Esophagus squamous epithelium (tissue), 5 donors: ENCODE measurements at regions not wholly inside any gene's neighbourhood (a gene's known extent, or its start where the extent isn't known, plus 50 kb on each side); places are given as distances from the start of the nearest gene placed in this dataset.

Experiments used
- DNase-seq: peaks from one replicate; lab custom pipeline; 2025; lab: John Stamatoyannopoulos, UW
- H3K27ac ChIP-seq, 4 donors: fragments of 200-600 bp; sonication (generic); one replicate each; pipeline ENCODE4 v1.5.1; 2016 to 2019; ENCODE audit warnings: mild to moderate bottlenecking in 1 of 4
- H3K27me3 ChIP-seq, 4 donors: fragments of 200-600 bp; sonication (generic); 1 replicate in 3 of 4; 2 replicates in 1 of 4; pipeline versions ENCODE4 v1.5.1 to v1.6.0; 2017 to 2021; ENCODE audit warnings: antibody characterized with exemption in 1 of 4
- H3K36me3 ChIP-seq, 3 donors: fragments of 200-600 bp; sonication (generic); one replicate each; pipeline ENCODE4 v1.5.1; 2016 to 2019
- H3K4me1 ChIP-seq, 3 donors: fragments of 200-600 bp; sonication (generic); one replicate each; pipeline ENCODE4 v1.5.1; 2017 to 2019
- H3K4me3 ChIP-seq, 4 donors: fragments of 200-600 bp; sonication (generic); 1 replicate in 3 of 4; 2 replicates in 1 of 4; pipeline ENCODE4 v1.5.1; 2016 to 2019; ENCODE audit warnings: mild to moderate bottlenecking in 2 of 4, moderate library complexity in 1 of 4
- H3K9me3 ChIP-seq, 3 donors: fragments of 200-600 bp; sonication (generic); one replicate each; pipeline ENCODE4 v1.5.1; 2016 to 2019
- POLR2A ChIP-seq, 4 donors: fragments of 450-650 bp; IDR thresholded peaks; one replicate each; pipeline ENCODE4 v1.6.1; 2017; ENCODE audit warnings: antibody characterized with exemption in 4 of 4, mild to moderate bottlenecking in 4 of 4, moderate library complexity in 3 of 4
- WGBS, 2 donors: methylation state at CpG; one replicate each; pipeline ENCODE4 v1.1.5; 2018; 5-methylcytosine and 5-hydroxymethylcytosine counted together
- intact Hi-C: fragments of 100-400 bp; cut with DNase I; formaldehyde crosslinking; loops from one replicate; pipeline ENCODE4 v1.15.0; 2022
- TF ChIP-seq, protein P1 (sequence below), 6 experiments: fragments of 450-650 bp in 4 of 6; fragments of 200-600 bp in 2 of 6; sonication (generic) in 2 of 6; IDR thresholded peaks; one replicate each; pipeline ENCODE4 v1.5.1; 2016 to 2019; ENCODE audit warnings: antibody characterized with exemption in 6 of 6, mild to moderate bottlenecking in 4 of 6, moderate library complexity in 4 of 6
- donor health status: DM: yes; HTN: yes; CAD: no.

DNA sequence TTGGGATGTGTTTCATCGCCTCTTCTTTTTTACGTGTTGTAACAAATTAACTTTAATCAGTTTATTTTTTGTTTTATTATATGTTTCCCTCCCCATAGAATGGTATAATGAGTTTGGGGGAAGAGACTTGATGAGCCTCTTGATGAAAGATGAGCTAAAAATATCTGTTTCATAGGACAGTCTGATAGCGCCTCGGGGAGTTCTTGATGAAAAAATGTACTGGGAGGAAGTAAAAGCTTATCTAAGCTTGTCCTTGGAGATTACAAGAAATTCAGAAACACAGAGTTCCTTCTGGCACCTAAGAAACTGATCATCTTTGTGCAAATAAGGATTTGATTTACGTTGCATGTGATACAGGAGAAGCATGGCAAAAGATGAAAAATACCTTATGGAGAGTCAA is 350.2 kb upstream of the CDH8 start:
- H3K9me3 ChIP-seq, result no peaks in the 10 kb centered on the region
- H3K4me1 ChIP-seq, result no peaks in the 10 kb centered on the region
- no peaks in the 10 kb centered on the region for H3K27me3 ChIP-seq
- no peak for DNase-seq
- 77 to 84% methylated on average over 5 of the region's 5 CpGs for WGBS, 2 donors
- H3K27ac ChIP-seq, result no peak overlapping the region
- no peak overlapping the region for H3K4me3 ChIP-seq
- H3K36me3 ChIP-seq, result no peaks in the 10 kb centered on the region
- no peak for TF ChIP-seq POLR2A (IDR thresholded peaks at IDR 0.05)
- TF ChIP-seq, protein P1, sequence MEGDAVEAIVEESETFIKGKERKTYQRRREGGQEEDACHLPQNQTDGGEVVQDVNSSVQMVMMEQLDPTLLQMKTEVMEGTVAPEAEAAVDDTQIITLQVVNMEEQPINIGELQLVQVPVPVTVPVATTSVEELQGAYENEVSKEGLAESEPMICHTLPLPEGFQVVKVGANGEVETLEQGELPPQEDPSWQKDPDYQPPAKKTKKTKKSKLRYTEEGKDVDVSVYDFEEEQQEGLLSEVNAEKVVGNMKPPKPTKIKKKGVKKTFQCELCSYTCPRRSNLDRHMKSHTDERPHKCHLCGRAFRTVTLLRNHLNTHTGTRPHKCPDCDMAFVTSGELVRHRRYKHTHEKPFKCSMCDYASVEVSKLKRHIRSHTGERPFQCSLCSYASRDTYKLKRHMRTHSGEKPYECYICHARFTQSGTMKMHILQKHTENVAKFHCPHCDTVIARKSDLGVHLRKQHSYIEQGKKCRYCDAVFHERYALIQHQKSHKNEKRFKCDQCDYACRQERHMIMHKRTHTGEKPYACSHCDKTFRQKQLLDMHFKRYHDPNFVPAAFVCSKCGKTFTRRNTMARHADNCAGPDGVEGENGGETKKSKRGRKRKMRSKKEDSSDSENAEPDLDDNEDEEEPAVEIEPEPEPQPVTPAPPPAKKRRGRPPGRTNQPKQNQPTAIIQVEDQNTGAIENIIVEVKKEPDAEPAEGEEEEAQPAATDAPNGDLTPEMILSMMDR (IDR thresholded peaks at IDR 0.05), result no peak
- intact Hi-C loops, result no loop called here

DNA sequence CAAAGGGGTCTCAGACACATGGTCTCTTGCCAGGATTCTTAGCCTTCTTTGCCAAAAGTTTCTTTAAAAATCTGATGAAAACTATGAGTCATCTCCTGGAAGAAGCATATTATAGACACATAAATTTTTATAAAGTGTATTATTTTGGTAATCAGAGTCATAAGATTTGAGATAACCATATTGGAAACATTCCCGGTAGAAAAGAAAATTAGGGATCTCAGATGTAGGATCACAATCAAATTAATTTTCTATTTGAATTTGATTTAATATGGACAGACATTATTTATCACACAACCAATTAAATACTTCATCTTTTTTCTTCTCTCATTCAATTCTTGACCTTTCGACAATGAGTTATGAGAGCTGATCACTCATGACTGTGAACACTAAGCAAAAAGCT is 347.7 kb upstream of the CDH8 start:
- Histone ChIP-seq H3K4me3 (no peak overlapping the region), H3K27me3 (no peaks in the 10 kb centered on the region), H3K4me1 (no peaks in the 10 kb centered on the region), H3K36me3 (no peaks in the 10 kb centered on the region), H3K27ac (no peak overlapping the region), H3K9me3 (no peaks in the 10 kb centered on the region)
- intact Hi-C loops, result no loop called here
- TF ChIP-seq, protein P1 (IDR thresholded peaks at IDR 0.05), result no peak
- no peak for TF ChIP-seq POLR2A (IDR thresholded peaks at IDR 0.05)
- WGBS, 2 donors, result 88 to 91% methylated on average over 2 of the region's 2 CpGs
- no peak for DNase-seq

DNA sequence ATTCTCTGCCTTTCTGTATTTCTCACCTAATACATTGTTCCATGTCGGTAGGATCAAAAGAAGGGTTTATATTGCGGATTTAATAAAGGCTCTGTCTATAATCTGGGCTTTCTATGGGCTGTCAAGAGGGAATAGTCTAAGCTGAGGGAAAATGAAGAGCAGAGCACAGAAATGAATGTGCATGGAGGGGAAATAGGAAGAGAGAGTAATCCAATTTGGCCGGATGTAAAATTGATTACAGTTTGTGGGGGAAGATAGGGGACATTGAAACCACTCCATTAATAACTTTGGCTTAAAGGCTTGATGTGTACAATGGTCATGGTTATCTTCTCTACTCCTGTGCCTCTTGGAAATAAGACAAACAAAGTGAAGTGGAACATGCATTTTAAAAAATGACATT is 334.2 kb upstream of the CDH8 start:
- intact Hi-C loops, result no loop called here
- TF ChIP-seq, protein P1 (IDR thresholded peaks at IDR 0.05), result no peak
- no peak for TF ChIP-seq POLR2A (IDR thresholded peaks at IDR 0.05)
- WGBS, 2 donors, result 71 to 73% methylated on average over 3 of the region's 3 CpGs
- Histone ChIP-seq H3K36me3 (no peaks in the 10 kb centered on the region), H3K4me3 (no peak overlapping the region), H3K9me3 (no peaks in the 10 kb centered on the region), H3K27me3 (no peaks in the 10 kb centered on the region), H3K4me1 (no peaks in the 10 kb centered on the region), H3K27ac (no peak overlapping the region)
- DNase-seq, result no peak

DNA sequence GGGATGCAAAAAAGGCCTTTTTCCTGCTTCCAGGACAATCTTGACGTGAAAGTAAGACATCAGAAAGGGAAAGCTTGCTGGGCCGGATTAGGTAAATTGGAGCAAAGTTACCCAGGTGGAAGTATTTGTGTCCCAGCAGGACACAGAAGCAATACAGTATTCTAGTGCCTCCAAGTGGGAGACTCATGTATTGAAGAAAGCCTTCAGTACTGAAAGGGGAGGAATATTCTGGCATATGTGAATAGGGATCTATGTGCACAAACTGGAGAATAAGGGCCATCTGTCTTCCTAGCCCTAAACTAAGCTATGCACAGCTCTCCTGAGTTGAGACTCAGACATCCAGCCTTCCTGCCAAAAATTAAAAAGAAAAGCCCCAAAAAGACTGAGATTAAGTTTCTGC is 327.3 kb upstream of the CDH8 start:
- no peak for DNase-seq
- Histone ChIP-seq H3K4me1 (no peaks in the 10 kb centered on the region), H3K27ac (no peak overlapping the region), H3K9me3 (no peaks in the 10 kb centered on the region), H3K27me3 (no peaks in the 10 kb centered on the region), H3K36me3 (no peaks in the 10 kb centered on the region), H3K4me3 (no peak overlapping the region)
- TF ChIP-seq, protein P1 (IDR thresholded peaks at IDR 0.05), result no peak
- no peak for TF ChIP-seq POLR2A (IDR thresholded peaks at IDR 0.05)
- intact Hi-C loops, result no loop called here
- 55 to 56% methylated on average over 2 of the region's 2 CpGs for WGBS, 2 donors

DNA sequence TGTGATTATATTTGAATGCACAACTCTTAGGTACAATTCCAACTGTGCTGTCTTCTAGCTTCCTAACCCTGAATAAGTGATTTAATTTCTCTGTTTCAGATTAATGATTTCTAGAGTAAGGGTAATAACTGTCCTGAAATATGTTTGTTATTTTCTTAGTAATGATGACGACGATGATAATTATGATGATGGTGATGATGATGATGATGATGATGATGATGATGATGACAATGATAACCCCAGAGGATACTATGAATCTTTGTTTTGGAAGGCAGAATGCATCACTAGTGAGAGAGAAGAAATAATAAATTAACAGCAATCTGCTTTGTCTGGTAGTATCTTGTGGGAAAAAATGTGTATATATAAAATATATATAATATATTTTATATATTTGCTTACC is 317.1 kb upstream of the CDH8 start:
- DNase-seq, result no peak
- Histone ChIP-seq H3K4me3 (no peak overlapping the region), H3K27ac (no peak overlapping the region), H3K36me3 (no peaks in the 10 kb centered on the region), H3K9me3 (no peaks in the 10 kb centered on the region), H3K27me3 (no peaks in the 10 kb centered on the region), H3K4me1 (no peaks in the 10 kb centered on the region)
- TF ChIP-seq POLR2A (IDR thresholded peaks at IDR 0.05), result no peak
- TF ChIP-seq, protein P1 (IDR thresholded peaks at IDR 0.05), result no peak
- intact Hi-C loops, result no loop called here
- 89% methylated on average over 2 of the region's 2 CpGs for WGBS, 2 donors
